Nephron progenitor cell (in vitro differentiated cells): ENCODE measurements at regions not wholly inside any gene's neighbourhood (a gene's known extent, or its start where the extent isn't known, plus 50 kb on each side); places are given as distances from the start of the nearest gene placed in this dataset.
A peak's percentile ranks its signal among the peaks of the same experiment; 100 is the strongest.

Experiments used
- DNase-seq: peaks from one replicate; pipeline ENCODE4 v3.0.0; 2021
- H3K27ac Mint-ChIP-seq: 2 replicates; pipeline ENCODE4 v1.8.0; 2021; ENCODE audit warnings: mild to moderate bottlenecking, moderate library complexity, mixed read lengths
- H3K27me3 Mint-ChIP-seq: 2 replicates; pipeline ENCODE4 v1.8.0; 2021; ENCODE audit warnings: mild to moderate bottlenecking, low read depth, mixed read lengths; ENCODE audit not compliant: poor library complexity
- H3K36me3 Mint-ChIP-seq: 2 replicates; pipeline ENCODE4 v1.8.0; 2021; ENCODE audit warnings: low read depth, mixed read lengths
- H3K4me1 Mint-ChIP-seq: 2 replicates; pipeline ENCODE4 v1.8.0; 2021; ENCODE audit warnings: mixed read lengths
- H3K4me3 Mint-ChIP-seq: 2 replicates; pipeline ENCODE4 v1.8.0; 2021; ENCODE audit warnings: mild to moderate bottlenecking, moderate library complexity, mixed read lengths
- H3K9me3 Mint-ChIP-seq: 2 replicates; pipeline ENCODE4 v1.8.0; 2021; ENCODE audit warnings: mild to moderate bottlenecking, moderate library complexity, mixed read lengths
- CTCF ChIP-seq: fragments of 200-600 bp; sonication (generic); IDR thresholded peaks from 2 replicates; pipeline ENCODE4 v1.5.0; 2021; ENCODE audit warnings: antibody characterized with exemption

GRCh38 chrX:116267511-116268040 lies 97.0 kb downstream of the AGTR2 start:
- H3K36me3 Mint-ChIP-seq = no peaks in the 10 kb centered on the region
- no peaks in the 10 kb centered on the region for H3K4me1 Mint-ChIP-seq
- H3K27me3 Mint-ChIP-seq = peaks cover 3% of the 10 kb centered on the region
- no peak for DNase-seq
- no peaks in the 10 kb centered on the region for H3K9me3 Mint-ChIP-seq
- H3K4me3 Mint-ChIP-seq = no peak overlapping the region
- TF ChIP-seq CTCF = no peak
- no peak overlapping the region for H3K27ac Mint-ChIP-seq

DNA sequence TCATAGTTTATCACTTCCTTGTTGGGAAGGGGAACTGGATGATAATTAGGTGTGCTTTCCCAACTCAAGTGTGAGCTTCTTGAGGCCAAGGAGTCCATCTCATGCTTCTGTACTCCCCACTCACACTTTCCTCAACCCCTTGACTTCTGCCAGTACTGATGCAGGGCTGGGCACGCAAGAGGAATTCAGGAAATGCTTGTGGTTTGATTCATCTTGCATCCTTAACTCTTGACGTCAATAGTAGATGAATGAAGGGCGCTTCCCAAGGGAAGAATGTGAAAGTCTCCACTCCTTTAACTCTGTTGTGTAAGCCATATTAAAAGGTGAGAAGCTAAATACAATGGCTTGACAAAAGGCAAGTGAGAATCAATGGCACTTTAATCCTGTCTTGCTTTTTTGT lies 101.8 kb downstream of the AGTR2 start:
- H3K4me1 Mint-ChIP-seq = peaks cover 4% of the 10 kb centered on the region
- H3K27me3 Mint-ChIP-seq = peaks cover 3% of the 10 kb centered on the region
- no peak for TF ChIP-seq CTCF
- DNase-seq = no peak
- H3K4me3 Mint-ChIP-seq = no peak overlapping the region
- no peaks in the 10 kb centered on the region for H3K36me3 Mint-ChIP-seq
- no peak overlapping the region for H3K27ac Mint-ChIP-seq
- no peaks in the 10 kb centered on the region for H3K9me3 Mint-ChIP-seq

- H3K36me3 Mint-ChIP-seq = no peaks in the 10 kb centered on the region
- no peaks in the 10 kb centered on the region for H3K9me3 Mint-ChIP-seq
- TF ChIP-seq CTCF = no peak
- DNase-seq = no peak
- H3K27me3 Mint-ChIP-seq = peaks cover 3% of the 10 kb centered on the region
- peaks cover 5% of the 10 kb centered on the region for H3K4me1 Mint-ChIP-seq
- H3K27ac Mint-ChIP-seq = no peak overlapping the region
- H3K4me3 Mint-ChIP-seq = no peak overlapping the region
Measured at GRCh38 chrX:116272861-116273260, 102.3 kb downstream of the AGTR2 start.

DNA sequence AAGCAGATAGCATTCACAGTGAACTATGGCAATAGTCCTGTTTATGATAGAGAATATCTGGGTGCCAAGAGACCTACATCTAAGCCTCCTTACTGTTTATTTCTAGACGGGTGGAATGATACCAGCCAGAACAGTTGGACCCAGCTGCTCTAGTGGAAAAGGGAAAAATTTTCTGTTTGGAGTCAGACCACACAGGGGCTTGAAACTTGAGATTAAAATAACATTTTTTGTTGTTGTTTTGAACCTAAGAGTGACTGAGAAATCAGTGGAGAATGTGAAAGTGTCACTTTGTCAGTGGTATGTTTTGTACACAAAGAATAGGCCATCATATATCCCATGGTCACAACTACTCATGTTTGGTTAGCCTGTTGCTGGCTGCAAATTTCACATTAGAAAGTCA lies 105.7 kb downstream of the AGTR2 start:
- Mint-ChIP-seq H3K27me3 (peaks cover 5% of the 10 kb centered on the region), H3K36me3 (no peaks in the 10 kb centered on the region), H3K4me3 (no peak overlapping the region), H3K4me1 (peaks cover 5% of the 10 kb centered on the region), H3K27ac (no peak overlapping the region), H3K9me3 (no peaks in the 10 kb centered on the region)
- TF ChIP-seq CTCF = no peak
- DNase-seq = no peak

GRCh38 chrX:116277351-116278225 lies 107.0 kb downstream of the AGTR2 start:
- Mint-ChIP-seq H3K27ac (peak overlapping the region; percentile 14), H3K27me3 (peaks cover 2% of the 10 kb centered on the region), H3K36me3 (no peaks in the 10 kb centered on the region), H3K4me3 (no peak overlapping the region), H3K9me3 (no peaks in the 10 kb centered on the region), H3K4me1 (peaks cover 5% of the 10 kb centered on the region)
- DNase-seq = no peak
- TF ChIP-seq CTCF = no peak

DNA sequence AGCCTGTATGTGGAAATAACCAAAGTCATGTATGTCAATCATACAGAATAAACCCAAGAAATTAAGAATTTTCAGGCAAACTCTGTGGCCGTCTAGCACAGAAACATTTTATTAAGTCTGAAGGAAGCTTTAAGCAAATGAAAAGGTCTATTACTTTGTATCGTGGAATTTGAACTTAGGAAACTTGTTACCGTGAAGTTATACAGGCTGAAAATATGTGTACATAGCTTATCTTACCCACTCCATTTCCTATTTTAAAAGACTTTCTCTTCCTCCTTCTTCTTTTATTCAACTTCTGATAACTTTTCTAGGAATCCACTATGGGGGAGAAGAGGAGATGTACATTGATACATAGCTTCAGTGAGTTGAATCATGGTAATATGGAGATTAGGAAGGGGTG lies 108.3 kb downstream of the AGTR2 start:
- TF ChIP-seq CTCF = no peak
- no peak overlapping the region for H3K4me3 Mint-ChIP-seq
- H3K27me3 Mint-ChIP-seq = peaks cover 2% of the 10 kb centered on the region
- H3K9me3 Mint-ChIP-seq = no peaks in the 10 kb centered on the region
- no peak for DNase-seq
- H3K36me3 Mint-ChIP-seq = no peaks in the 10 kb centered on the region
- H3K4me1 Mint-ChIP-seq = peaks cover 5% of the 10 kb centered on the region
- H3K27ac Mint-ChIP-seq = no peak overlapping the region
